ENCODE measurements at regions not wholly inside any gene's neighbourhood (a gene's known extent, or its start where the extent isn't known, plus 50 kb on each side); places are given as distances from the start of the nearest gene placed in this dataset.

- no peak for DNase-seq (ENCODE audit: low read depth)
- no peak overlapping the region for H3K4me3 ChIP-seq (ENCODE audit: control insufficient read depth, low read depth, low read length)
- TF ChIP-seq CTCF (IDR thresholded peaks at IDR 0.05; ENCODE audit: control insufficient read depth, insufficient read depth, low read depth, low read length, missing control alignments), result no peak
Observed at GRCh38 chr17:37838276-37838675, 85.9 kb upstream of the TBC1D3K start.

- DNase-seq (ENCODE audit: low read depth), result no peak
- no peak for TF ChIP-seq CTCF (IDR thresholded peaks at IDR 0.05; ENCODE audit: control insufficient read depth, insufficient read depth, low read depth, low read length, missing control alignments)
- H3K4me3 ChIP-seq (ENCODE audit: control insufficient read depth, low read depth, low read length), result no peak overlapping the region
Observed at GRCh38 chr17:37836593-37836992, 87.6 kb upstream of the TBC1D3K start.

DNA sequence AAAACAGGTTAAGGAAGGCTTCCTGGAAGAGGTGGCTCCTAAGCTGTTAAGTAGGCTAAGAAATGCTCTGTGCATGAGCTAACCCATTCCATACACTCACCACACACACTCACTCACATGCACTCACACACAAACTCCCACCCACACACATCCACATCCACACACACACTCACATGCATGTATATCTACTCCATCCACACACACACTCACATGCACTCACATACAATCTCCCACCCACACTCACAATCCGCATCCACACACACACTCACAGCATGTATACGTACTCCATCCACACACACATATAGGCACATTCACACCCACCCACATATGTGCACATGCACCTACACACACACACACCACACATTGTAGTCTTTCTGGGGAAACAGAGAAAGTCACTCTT is 89.3 kb upstream of the HNF1B start:
- DNase-seq (ENCODE audit: low read depth), result no peak
- H3K4me3 ChIP-seq (ENCODE audit: control insufficient read depth, low read depth, low read length), result no peak overlapping the region
- TF ChIP-seq CTCF (IDR thresholded peaks at IDR 0.05; ENCODE audit: control insufficient read depth, insufficient read depth, low read depth, low read length, missing control alignments), result no peak

- no peak for DNase-seq (ENCODE audit: low read depth)
- TF ChIP-seq CTCF (IDR thresholded peaks at IDR 0.05; ENCODE audit: control insufficient read depth, insufficient read depth, low read depth, low read length, missing control alignments), result no peak
- no peak overlapping the region for H3K4me3 ChIP-seq (ENCODE audit: control insufficient read depth, low read depth, low read length)
Observed at GRCh38 chr17:37833237-37833859, 88.5 kb upstream of the HNF1B start.

DNA sequence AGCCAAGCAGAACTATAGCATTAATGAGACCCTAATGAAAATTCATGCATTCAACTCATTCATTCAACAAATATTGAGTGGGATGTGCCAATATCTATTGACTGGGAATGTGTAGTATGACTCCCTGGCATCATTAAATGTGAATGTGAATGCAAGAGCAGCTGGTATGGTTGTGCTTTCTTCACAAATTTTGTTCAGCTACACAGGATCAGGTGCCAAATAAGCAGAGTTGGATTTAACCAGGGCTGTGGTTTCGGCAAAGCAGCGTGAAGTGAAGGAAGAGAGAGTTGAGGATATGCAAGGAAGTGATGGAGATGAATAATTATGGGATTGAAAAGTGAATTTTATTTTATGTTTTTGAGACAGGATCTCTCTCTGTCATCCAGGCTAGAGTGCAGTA is 87.1 kb upstream of the HNF1B start:
- TF ChIP-seq CTCF (IDR thresholded peaks at IDR 0.05; ENCODE audit: control insufficient read depth, insufficient read depth, low read depth, low read length, missing control alignments), result no peak
- DNase-seq (ENCODE audit: low read depth), result no peak
- no peak overlapping the region for H3K4me3 ChIP-seq (ENCODE audit: control insufficient read depth, low read depth, low read length)

DNA sequence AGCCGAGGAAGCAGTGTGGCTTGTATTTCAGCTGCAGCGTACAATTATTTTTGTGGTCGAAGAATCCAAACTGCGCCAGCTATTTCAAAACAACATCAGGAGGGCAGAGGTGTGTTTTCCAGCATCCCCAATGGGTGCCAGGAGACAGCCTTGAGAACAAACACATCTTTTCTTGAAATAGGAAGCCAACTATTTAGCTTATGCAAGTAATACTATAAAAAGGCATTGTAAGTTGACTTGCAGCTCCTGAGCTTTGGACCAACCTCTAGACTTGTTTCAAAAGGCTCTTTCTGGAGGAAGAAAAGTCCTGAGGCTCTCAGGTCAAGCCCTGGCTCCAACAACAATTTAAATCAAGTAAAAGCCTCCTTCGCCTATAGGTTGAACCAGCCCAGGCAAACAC is 86.6 kb upstream of the HNF1B start:
- no peak for DNase-seq (ENCODE audit: low read depth)
- no peak for TF ChIP-seq CTCF (IDR thresholded peaks at IDR 0.05; ENCODE audit: control insufficient read depth, insufficient read depth, low read depth, low read length, missing control alignments)
- no peak overlapping the region for H3K4me3 ChIP-seq (ENCODE audit: control insufficient read depth, low read depth, low read length)

Data from AG09309 (cell line).